Sciatic nerve (tissue), 2 donors: ENCODE measurements at regions not wholly inside any gene's neighbourhood (a gene's known extent, or its start where the extent isn't known, plus 50 kb on each side); places are given as distances from the start of the nearest gene placed in this dataset.

ENCODE experiments used
- ATAC-seq: fragments of 200-7000 bp; cut with Tn5 transposase; one replicate; pipeline ENCODE4 v1.9.1; 2020; ENCODE audit warnings: mild to moderate bottlenecking, moderate library complexity
- DNase-seq: peaks from one replicate; pipeline ENCODE4 v3.0.0-alpha.2; 2020; ENCODE audit warnings: low spot score
- intact Hi-C: fragments of 100-400 bp; cut with DNase I; formaldehyde crosslinking; loops from one replicate; pipeline ENCODE4 v1.14.2; 2022
- donor health status: DM: no; HTN: no; CAD: no.
- donor health status: DM: no; HTN: no; CAD: no.

DNA sequence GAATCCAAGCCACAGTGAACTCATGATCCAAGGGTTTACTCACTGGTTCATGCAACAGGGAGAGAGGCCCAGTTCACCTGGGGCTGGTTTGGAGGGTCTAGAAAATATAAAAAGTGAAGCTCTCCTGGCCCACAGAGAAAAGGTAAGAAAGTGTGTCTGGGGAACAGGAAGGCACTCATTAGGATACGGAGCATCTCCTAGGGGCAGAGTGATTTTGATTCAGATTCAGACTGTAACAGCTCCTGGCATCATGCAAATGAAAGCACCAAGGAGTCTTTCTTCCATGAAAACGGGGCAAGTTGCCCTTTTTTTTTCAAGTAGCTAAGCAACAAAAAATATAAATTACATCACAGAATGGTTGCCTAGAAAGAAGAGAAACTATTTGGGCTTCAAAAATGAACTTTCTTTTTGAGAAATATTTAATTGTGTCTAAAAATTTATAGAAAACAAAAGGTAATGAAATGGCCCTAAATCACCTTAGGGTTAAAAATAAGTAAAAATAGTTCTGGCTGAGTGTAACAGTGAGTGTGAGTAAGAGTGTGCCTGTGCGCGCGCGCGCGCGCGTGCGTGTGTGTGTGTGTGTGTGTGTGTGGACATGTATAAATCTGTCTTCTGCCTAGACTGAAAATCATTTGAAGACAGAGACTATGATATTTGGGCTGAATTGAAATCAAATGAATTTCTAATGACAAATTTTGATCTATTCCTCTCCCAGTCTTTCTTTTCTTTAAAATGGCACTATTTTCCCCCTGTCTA, 177.8 kb upstream of the ZNF462 start:
- intact Hi-C loops: no loop called here
- ATAC-seq: no peak
- no peak for DNase-seq

GRCh38 chr9:106689089-106689488, 173.9 kb upstream of the ZNF462 start:
- DNase-seq: no peak
- no peak for ATAC-seq
- intact Hi-C loops: no loop called here

DNA sequence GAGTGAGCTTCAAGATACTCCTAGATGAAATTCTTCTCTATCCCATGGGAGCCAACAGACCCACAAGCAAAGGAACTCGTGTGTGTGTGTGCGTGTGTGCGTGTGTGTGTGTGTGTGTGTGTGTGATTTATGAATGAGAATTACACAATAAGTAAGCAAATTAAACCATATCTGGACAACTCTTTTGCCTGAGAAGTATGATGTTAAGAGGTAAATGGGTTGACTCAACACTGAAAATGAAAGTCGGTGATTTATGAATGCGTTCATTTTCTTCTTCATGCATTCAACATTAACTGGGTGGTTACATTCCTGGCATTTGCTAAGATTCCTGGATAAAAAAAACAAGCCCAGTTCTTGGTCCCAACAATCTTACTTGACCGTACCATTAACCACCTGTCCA, 171.3 kb upstream of the ZNF462 start:
- ATAC-seq: no peak
- no peak for DNase-seq
- intact Hi-C loops: loop anchor here (5.0 kb wide), 1 partner anchor 69 kb away; no protein-coding TSS in a partner anchor

DNA sequence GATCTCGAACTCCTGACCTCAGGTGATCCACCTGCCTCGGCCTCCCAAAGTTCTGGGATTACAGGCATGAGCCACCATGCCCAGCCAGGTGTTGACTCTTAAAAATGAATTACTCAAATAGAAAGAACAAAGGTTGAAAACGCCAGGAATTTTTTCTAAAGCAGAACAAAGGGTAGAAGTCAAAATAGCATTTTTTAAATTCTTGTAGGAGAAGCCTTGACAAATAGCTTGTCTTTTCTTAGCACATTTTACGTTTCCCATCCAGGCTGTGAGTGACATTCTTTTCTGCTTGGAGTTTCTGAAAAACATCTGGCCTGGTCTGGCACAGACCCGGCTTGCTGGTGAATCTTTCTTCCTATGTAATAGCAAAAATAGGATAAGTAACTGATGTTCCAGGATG, 169.4 kb upstream of the ZNF462 start:
- intact Hi-C loops: loop anchor here (5.0 kb wide), 1 partner anchor 71 kb away; no protein-coding TSS in a partner anchor
- ATAC-seq (no peak), DNase-seq (no peak)

- no peak for DNase-seq
- intact Hi-C loops: no loop called here
- no peak for ATAC-seq
Observed at GRCh38 chr9:106696804-106697203, 166.2 kb upstream of the ZNF462 start.

GRCh38 chr9:106697390-106697749, 165.6 kb upstream of the ZNF462 start:
- DNase-seq (no peak), ATAC-seq (no peak)
- intact Hi-C loops: no loop called here

- peak; percentile 85 for ATAC-seq
- DNase-seq: peak; percentile 77
- intact Hi-C loops: no loop called here
Observed at GRCh38 chr9:106697750-106698502, 165.0 kb upstream of the ZNF462 start.

- ATAC-seq (no peak), DNase-seq (no peak)
- intact Hi-C loops: no loop called here
Observed at GRCh38 chr9:106700676-106701075, 162.3 kb upstream of the ZNF462 start.

- ATAC-seq (no peak), DNase-seq (no peak)
- intact Hi-C loops: no loop called here
Observed at GRCh38 chr9:106701611-106702010, 161.4 kb upstream of the ZNF462 start.

GRCh38 chr9:106704056-106704615, 158.8 kb upstream of the ZNF462 start:
- ATAC-seq (no peak), DNase-seq (no peak)
- intact Hi-C loops: no loop called here

DNA sequence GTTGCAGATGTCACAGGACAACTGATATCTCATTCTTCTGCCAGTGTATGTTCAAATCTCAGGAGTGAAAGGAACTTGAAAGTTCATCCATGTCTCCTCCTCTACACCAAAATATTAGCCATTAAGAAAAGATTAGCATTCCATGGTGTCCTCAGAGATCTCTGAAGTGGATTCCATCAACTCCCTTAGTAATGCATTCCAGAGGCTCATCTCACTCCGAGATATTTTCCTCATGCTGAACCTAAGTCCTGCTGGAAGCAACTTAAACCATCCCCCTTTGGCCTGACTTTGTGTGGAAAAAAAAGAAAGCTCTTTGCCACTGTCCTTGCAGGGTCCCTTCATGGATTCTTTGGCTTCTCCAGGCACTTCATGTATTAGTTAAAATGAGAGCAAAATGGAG, 155.7 kb upstream of the ZNF462 start:
- intact Hi-C loops: no loop called here
- ATAC-seq: no peak
- DNase-seq: no peak

- DNase-seq (no peak), ATAC-seq (no peak)
- intact Hi-C loops: no loop called here
Observed at GRCh38 chr9:106707738-106708474, 155.1 kb upstream of the ZNF462 start.

DNA sequence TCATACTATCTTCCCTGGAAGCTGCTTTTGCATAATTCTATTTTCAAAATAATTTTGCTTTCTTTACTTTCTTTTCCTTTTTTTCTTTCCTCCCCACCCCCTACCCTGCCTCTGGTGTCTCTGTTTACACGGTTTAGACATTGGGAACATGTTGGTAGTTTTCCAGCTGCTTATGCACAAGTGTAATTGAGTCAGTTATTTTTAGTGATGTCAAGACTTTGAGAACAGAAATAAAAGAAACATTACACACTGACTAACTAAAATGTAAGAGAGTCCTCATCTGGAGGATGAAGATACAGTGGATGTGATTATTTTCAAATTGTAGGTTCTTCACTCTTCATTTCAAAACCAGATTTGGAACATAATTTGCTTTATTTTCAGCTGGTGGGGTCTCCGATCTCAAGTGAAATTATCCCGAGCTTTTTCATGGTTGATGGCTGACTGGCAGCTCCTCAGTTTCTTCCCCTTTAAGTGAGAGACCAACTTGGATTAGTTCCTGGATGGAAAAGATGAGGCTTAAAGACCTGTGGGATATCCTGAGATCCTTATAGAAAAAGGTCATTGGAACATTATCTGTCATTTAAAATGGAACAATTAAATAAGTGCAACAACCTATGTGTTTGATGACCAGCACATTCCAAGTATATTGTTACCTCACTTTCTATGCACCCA, 154.4 kb upstream of the ZNF462 start:
- DNase-seq: no peak
- intact Hi-C loops: no loop called here
- ATAC-seq: peak; percentile 30

DNA sequence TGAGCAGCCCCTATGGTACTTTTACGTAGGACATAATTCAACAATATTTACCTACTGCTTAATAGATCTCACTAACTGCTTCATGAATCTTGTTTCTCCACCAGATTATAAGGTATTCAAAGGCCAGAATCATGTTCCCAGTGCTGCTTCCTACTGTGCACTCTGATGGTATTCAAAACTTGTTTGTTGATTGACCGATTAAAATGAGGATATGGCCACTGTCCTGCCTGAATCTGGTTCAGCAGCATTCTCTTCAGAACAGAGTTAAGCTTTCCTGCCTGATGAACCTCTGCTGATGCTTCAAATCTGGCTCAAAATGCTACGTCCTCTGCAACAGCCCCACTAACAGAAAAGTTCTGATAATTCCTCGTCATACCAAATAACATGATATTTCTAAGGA, 150.7 kb upstream of the ZNF462 start:
- ATAC-seq (no peak), DNase-seq (no peak)
- intact Hi-C loops: no loop called here

GRCh38 chr9:106713206-106713605, 149.8 kb upstream of the ZNF462 start:
- ATAC-seq: no peak
- intact Hi-C loops: no loop called here
- DNase-seq: no peak

DNA sequence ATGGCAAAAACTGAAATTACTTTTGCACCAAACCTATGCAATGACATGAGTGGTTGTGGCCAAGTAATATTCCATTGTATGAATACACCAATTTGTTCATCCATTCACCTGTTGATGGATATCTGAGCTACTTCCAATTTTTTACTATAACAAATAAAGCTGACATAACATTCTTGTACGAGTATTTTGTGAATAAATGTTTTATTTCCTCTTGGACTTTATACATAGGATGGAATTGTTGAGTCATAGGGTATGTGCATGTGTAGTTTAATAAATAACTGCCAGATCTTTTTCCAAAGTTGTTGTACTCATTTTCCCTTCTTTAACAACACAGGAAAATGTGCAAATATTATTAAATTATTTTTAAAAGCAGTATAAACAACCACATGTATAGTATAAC, 146.1 kb upstream of the ZNF462 start:
- intact Hi-C loops: no loop called here
- DNase-seq: no peak
- ATAC-seq: no peak

- intact Hi-C loops: no loop called here
- DNase-seq (no peak), ATAC-seq (no peak)
Observed at GRCh38 chr9:106717686-106718085, 145.3 kb upstream of the ZNF462 start.

DNA sequence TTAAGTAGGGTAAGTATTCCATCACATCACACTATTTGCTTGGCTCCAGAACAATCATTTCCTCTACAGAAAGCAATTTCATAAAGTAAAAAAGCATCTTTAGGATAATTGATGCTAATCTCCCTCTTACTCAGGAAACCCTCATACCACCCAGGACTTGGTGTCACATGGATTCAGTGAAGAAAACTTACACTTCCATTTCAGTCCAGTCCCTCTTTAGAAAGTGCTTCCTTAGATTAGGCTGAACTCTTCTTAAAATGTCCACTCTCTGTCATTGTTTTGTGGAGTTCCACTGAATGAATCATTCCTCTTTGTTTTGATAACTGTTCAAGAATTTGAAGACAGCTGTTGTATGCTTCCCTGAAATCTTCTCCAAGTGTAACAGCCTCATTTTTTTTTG, 144.0 kb upstream of the ZNF462 start:
- ATAC-seq (no peak), DNase-seq (no peak)
- intact Hi-C loops: no loop called here

GRCh38 chr9:106722051-106722753, 140.8 kb upstream of the ZNF462 start:
- intact Hi-C loops: no loop called here
- ATAC-seq (no peak), DNase-seq (no peak)
